ENCODE measurements at regions not wholly inside any gene's neighbourhood (a gene's known extent, or its start where the extent isn't known, plus 50 kb on each side); places are given as distances from the start of the nearest gene placed in this dataset.
"Not testable (repeated sequence)": the region's sequence is repeated elsewhere in the genome, so short reads cannot be mapped to it uniquely, and the experiment has no call there.

- no peaks in the 10 kb centered on the region for H3K9me3 ChIP-seq
- DNase-seq: no peak
- no peaks in the 10 kb centered on the region for H3K36me3 ChIP-seq
- no peak overlapping the region for H3K4me3 ChIP-seq
- H3K27me3 ChIP-seq: no peaks in the 10 kb centered on the region; the same call in 1 of the 2 replicates
Observed at GRCh38 chr17:77795685-77796084, 162.8 kb upstream of the TNRC6C start.

- Histone ChIP-seq H3K9me3 (no peaks in the 10 kb centered on the region), H3K4me3 (no peak overlapping the region), H3K36me3 (no peaks in the 10 kb centered on the region), H3K27me3 (no peaks in the 10 kb centered on the region; the same call in 1 of the 2 replicates)
- DNase-seq: peak; percentile 95
Observed at GRCh38 chr17:77796176-77796860, 162.2 kb upstream of the TNRC6C start.

DNA sequence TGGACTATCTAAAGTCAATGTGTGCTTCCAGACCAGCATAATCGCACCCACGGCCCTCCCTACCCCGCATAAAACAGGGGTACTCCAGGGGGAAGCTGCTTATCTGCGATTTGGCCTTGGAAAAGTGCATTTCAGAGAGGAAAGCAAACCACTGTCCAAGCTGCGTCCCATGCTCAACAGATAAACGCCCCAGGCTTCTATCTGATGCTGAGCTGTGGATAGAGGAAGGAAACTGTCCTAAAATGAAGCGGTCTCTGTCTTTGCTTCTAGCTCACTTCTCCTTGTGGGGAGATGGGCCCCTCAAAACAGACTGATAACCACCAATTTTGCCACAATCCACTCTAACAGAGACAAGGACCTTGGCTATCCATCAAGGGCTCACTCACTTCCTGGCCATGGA is 160.5 kb upstream of the TNRC6C start:
- Histone ChIP-seq H3K27me3 (no peaks in the 10 kb centered on the region), H3K4me3 (no peak overlapping the region)

GRCh38 chr17:77798481-77798880 is 160.0 kb upstream of the TNRC6C start:
- Histone ChIP-seq H3K4me3 (no peak overlapping the region), H3K27me3 (no peaks in the 10 kb centered on the region), H3K36me3 (no peaks in the 10 kb centered on the region), H3K9me3 (no peaks in the 10 kb centered on the region)
- DNase-seq: no peak

More for the DNA sequence above, 160.5 kb upstream of the TNRC6C start:
- H3K9me3 ChIP-seq: no peaks in the 10 kb centered on the region
- DNase-seq: no peak
- no peaks in the 10 kb centered on the region for H3K36me3 ChIP-seq

- Histone ChIP-seq H3K9me3 (no peaks in the 10 kb centered on the region), H3K27me3 (no peaks in the 10 kb centered on the region), H3K36me3 (no peaks in the 10 kb centered on the region), H3K4me3 (no peak overlapping the region)
- no peak for DNase-seq
Observed at GRCh38 chr17:77800816-77801215, 157.7 kb upstream of the TNRC6C start.

- Histone ChIP-seq H3K27me3 (no peaks in the 10 kb centered on the region), H3K4me3 (no peak overlapping the region), H3K36me3 (no peaks in the 10 kb centered on the region), H3K9me3 (no peaks in the 10 kb centered on the region)
- DNase-seq: no peak
Observed at GRCh38 chr17:77801545-77802332, 156.8 kb upstream of the TNRC6C start.

DNA sequence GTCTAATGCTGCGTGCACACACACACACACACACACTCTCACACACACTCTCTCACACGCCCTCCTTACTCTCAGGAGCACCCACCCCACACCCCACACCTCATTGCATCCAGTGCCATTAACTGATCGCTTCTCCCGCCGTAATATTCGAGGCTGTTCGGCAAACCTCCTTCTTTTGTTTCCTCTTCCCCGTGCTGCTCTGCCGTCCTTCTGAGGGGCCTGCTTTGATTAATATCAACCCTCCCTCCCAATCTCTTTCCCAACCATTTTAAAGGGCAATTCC is 156.2 kb upstream of the TNRC6C start:
- H3K9me3 ChIP-seq: no peaks in the 10 kb centered on the region
- no peak overlapping the region for H3K4me3 ChIP-seq
- DNase-seq: no peak
- H3K36me3 ChIP-seq: no peaks in the 10 kb centered on the region
- H3K27me3 ChIP-seq: no peaks in the 10 kb centered on the region

DNA sequence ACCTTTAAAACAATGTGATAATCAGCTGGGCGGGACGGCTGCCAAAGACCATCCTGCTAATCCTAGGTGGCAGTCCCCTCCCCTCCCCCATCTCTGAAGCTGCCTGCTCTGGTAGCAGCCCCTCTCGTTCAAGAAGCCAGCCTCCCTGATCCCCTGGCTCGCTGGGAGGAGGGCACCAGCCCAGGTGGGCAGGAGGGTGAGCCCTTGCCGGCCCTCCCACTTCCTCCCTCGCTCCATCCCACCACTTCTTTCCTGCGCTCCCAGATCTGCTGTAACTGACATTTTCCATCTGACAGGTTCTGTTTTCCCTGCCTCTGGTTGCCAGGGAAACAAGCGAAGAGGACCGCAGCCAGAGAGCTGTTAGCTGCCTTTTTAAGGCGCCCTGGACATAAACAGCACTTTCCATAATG is 155.7 kb upstream of the TNRC6C start:
- H3K36me3 ChIP-seq: no peaks in the 10 kb centered on the region
- H3K27me3 ChIP-seq: no peaks in the 10 kb centered on the region
- H3K4me3 ChIP-seq: no peak overlapping the region
- DNase-seq: no peak
- no peaks in the 10 kb centered on the region for H3K9me3 ChIP-seq

GRCh38 chr17:77803726-77804125 is 154.8 kb upstream of the TNRC6C start:
- no peaks in the 10 kb centered on the region for H3K36me3 ChIP-seq
- no peaks in the 10 kb centered on the region for H3K9me3 ChIP-seq
- H3K27me3 ChIP-seq: no peaks in the 10 kb centered on the region
- no peak overlapping the region for H3K4me3 ChIP-seq
- no peak for DNase-seq

- DNase-seq: no peak
- Histone ChIP-seq H3K4me3 (no peak overlapping the region), H3K27me3 (no peaks in the 10 kb centered on the region), H3K36me3 (no peaks in the 10 kb centered on the region), H3K9me3 (no peaks in the 10 kb centered on the region)
Observed at GRCh38 chr17:77804796-77805426, 153.6 kb upstream of the TNRC6C start.

DNA sequence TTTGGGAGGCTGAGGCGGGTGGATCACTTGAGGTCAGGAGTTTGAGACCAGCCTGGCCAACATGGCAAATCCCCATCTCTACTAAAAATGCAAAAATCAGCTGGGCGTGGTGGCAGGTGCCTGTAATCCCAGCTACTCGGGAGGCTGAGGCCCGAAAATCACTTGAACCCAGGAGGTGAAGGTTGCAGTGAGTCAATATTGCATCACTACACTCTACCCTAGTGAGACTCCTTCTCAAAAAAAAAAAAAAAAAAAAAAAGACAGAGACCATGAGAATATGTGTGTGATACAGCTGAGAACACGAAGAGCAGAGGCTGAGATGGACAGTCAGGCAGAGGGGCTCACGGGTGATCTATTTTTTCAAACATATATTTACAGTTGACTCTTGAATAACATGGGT is 152.5 kb upstream of the TNRC6C start:
- not testable (repeated sequence) for H3K36me3 ChIP-seq, H3K9me3 ChIP-seq, H3K4me3 ChIP-seq, DNase-seq, H3K27me3 ChIP-seq

GRCh38 chr17:77807051-77807745 is 151.3 kb upstream of the TNRC6C start:
- H3K36me3 ChIP-seq: no peaks in the 10 kb centered on the region
- H3K27me3 ChIP-seq: no peaks in the 10 kb centered on the region
- no peak for DNase-seq
- H3K4me3 ChIP-seq: no peak overlapping the region
- H3K9me3 ChIP-seq: no peaks in the 10 kb centered on the region

DNA sequence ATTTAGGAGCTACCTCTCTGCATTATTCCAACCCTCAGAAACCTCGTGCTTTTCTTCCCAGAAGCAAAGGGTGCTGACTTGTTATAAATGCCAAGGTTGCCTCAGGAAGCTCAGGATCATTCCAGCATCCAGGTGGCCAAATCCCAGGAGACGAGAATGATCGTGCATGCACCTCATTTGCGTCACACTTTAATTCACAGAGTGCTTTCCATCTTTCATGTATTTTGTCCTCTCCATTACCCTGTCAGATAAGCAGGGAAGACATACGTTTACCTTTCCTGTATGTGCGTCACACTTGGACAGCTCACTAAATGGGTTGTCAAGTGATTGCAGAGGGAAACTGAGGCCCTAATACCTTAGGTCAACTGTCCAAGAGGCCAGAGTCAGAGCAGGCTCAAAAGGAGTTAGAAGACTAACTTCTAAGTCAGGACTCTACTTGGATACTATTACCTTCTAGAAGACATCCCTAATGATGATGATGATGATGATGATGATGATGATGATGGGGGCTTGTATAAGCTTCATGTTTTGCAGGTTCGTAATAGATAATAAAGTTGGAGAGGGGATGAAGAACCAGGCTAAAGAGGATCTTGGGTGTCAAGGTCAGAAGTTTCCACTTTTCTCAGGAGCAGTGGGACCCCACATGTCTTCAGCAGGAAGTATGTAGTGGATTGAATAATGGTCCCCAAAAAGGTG is 150.6 kb upstream of the TNRC6C start:
- Histone ChIP-seq H3K4me3 (no peak overlapping the region), H3K9me3 (no peaks in the 10 kb centered on the region), H3K27me3 (no peaks in the 10 kb centered on the region)

DNA sequence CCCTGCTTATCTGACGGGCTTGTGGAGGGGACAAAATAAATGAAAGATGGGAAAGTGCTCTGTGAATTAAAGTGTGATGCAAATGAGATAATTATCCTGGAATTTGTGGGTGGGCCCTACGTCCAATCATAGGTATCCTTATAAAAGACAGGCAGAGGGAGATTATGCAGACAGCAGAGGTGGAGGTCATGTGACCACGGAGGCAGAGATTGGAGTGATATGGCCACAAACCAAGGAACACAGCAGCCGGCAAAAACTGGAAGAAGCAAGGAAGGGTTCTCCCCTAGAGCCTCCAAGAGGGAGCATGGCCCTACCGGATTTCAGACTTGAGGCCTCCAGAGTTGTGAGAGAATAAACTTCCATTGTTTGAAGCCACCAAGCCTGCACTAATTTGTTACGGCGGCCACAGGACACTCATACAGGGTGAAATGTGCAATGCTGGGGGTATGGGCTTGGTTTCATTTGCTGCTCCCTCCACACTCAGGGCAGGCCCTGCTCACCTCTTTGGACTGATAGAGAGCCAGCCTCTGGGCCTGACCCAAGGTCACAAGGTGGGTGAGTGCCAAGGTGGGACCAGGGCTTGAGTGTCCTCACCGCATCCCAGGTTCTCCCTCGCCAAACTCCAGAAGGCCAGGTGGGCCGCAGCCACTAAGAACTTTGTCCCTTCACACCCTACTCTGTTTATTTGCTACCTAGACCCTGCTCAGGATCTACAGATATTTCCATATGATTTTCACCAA is 149.6 kb upstream of the TNRC6C start:
- DNase-seq: no peak
- Histone ChIP-seq H3K27me3 (no peaks in the 10 kb centered on the region), H3K36me3 (no peaks in the 10 kb centered on the region), H3K9me3 (no peaks in the 10 kb centered on the region), H3K4me3 (no peak overlapping the region)

More for the DNA sequence above, 150.6 kb upstream of the TNRC6C start:
- no peak for DNase-seq
- no peaks in the 10 kb centered on the region for H3K36me3 ChIP-seq

GRCh38 chr17:77809814-77810213 is 148.7 kb upstream of the TNRC6C start:
- no peaks in the 10 kb centered on the region for H3K27me3 ChIP-seq
- no peaks in the 10 kb centered on the region for H3K9me3 ChIP-seq
- DNase-seq: no peak
- H3K4me3 ChIP-seq: no peak overlapping the region
- H3K36me3 ChIP-seq: no peaks in the 10 kb centered on the region

DNA sequence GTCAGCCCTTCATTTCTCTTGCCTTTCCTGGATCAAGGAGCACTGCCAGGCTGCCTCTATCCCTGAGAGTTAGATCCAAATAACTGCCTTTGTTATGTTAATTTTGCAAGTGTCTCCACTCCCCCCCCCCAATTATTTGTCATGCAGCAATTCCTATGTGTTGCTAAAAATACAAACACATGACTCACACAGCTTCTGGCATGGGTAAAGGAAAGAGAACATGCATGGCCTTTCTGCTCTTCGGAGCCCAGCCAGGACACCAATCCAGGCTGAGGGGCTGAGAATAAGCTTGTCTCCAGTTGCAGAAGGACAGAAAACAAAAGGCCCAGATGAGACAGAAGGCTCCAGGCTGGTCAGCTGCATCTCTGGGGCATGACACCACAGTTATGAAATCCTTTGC is 148.0 kb upstream of the TNRC6C start:
- H3K4me3 ChIP-seq: no peak overlapping the region
- peak; percentile 86 for DNase-seq

More for the DNA sequence above, 148.0 kb upstream of the TNRC6C start:
- no peaks in the 10 kb centered on the region for H3K27me3 ChIP-seq
- no peaks in the 10 kb centered on the region for H3K36me3 ChIP-seq
- H3K9me3 ChIP-seq: no peaks in the 10 kb centered on the region

Data from MG63 (cell line).